ENCODE measurements at regions not wholly inside any gene's neighbourhood (a gene's known extent, or its start where the extent isn't known, plus 50 kb on each side); places are given as distances from the start of the nearest gene placed in this dataset.
A peak's percentile ranks its signal among the peaks of the same experiment; 100 is the strongest.

GRCh38 chr4:14272206-14272605 is 644.7 kb upstream of the BOD1L1 start:
- intact Hi-C loops (cut with DNase I), result no loop called here
- DNase-seq (ENCODE audit: missing footprints), result no peak
- ATAC-seq, result no peak

- no peak for ATAC-seq
- DNase-seq (ENCODE audit: missing footprints), result no peak
- intact Hi-C loops (cut with DNase I), result no loop called here
Observed at GRCh38 chr4:14277505-14277904, 650.0 kb upstream of the BOD1L1 start.

GRCh38 chr4:14280567-14280966 is 653.0 kb upstream of the BOD1L1 start:
- intact Hi-C loops (cut with DNase I), result no loop called here
- no peak for ATAC-seq
- no peak for DNase-seq (ENCODE audit: missing footprints)

- DNase-seq (ENCODE audit: missing footprints) (no peak), ATAC-seq (no peak)
- intact Hi-C loops (cut with DNase I), result no loop called here
Observed at GRCh38 chr4:14284578-14284977, 657.1 kb upstream of the BOD1L1 start.

GRCh38 chr4:14289708-14290107 is 662.2 kb upstream of the BOD1L1 start:
- ATAC-seq, result no peak
- DNase-seq (ENCODE audit: missing footprints), result no peak
- intact Hi-C loops (cut with DNase I), result no loop called here

GRCh38 chr4:14293582-14293981 is 666.1 kb upstream of the BOD1L1 start:
- ATAC-seq (no peak), DNase-seq (ENCODE audit: missing footprints) (no peak)
- intact Hi-C loops (cut with DNase I), result no loop called here

GRCh38 chr4:14294611-14295010 is 667.1 kb upstream of the BOD1L1 start:
- DNase-seq (ENCODE audit: missing footprints) (no peak), ATAC-seq (no peak)
- intact Hi-C loops (cut with DNase I), result no loop called here

- no peak for DNase-seq (ENCODE audit: missing footprints)
- no peak for ATAC-seq
- intact Hi-C loops (cut with DNase I), result no loop called here
Observed at GRCh38 chr4:14299166-14299565, 671.6 kb upstream of the BOD1L1 start.

GRCh38 chr4:14302021-14302420 is 674.5 kb upstream of the BOD1L1 start:
- intact Hi-C loops (cut with DNase I), result no loop called here
- DNase-seq (ENCODE audit: missing footprints), result no peak
- ATAC-seq, result no peak

GRCh38 chr4:14303856-14304255 is 676.3 kb upstream of the BOD1L1 start:
- ATAC-seq, result no peak
- DNase-seq (ENCODE audit: missing footprints), result no peak
- intact Hi-C loops (cut with DNase I), result no loop called here

GRCh38 chr4:14308229-14308651 is 680.7 kb upstream of the BOD1L1 start:
- no peak for DNase-seq (ENCODE audit: missing footprints)
- intact Hi-C loops (cut with DNase I), result no loop called here
- ATAC-seq, result peak; percentile 47

GRCh38 chr4:14309431-14309830 is 681.9 kb upstream of the BOD1L1 start:
- intact Hi-C loops (cut with DNase I), result no loop called here
- ATAC-seq (peak; percentile 67), DNase-seq (ENCODE audit: missing footprints) (no peak)

GRCh38 chr4:14313757-14314156 is 686.2 kb upstream of the BOD1L1 start:
- ATAC-seq (no peak), DNase-seq (ENCODE audit: missing footprints) (no peak)

GRCh38 chr4:14315129-14315528 is 687.2 kb upstream of the CPEB2 start:
- ATAC-seq (no peak), DNase-seq (ENCODE audit: missing footprints) (no peak)
- intact Hi-C loops (cut with DNase I), result no loop called here

More at GRCh38 chr4:14313757-14314156, 686.2 kb upstream of the BOD1L1 start:
- intact Hi-C loops (cut with DNase I), result no loop called here

GRCh38 chr4:14317351-14317750 is 684.9 kb upstream of the CPEB2 start:
- DNase-seq (ENCODE audit: missing footprints), result no peak
- no peak for ATAC-seq
- intact Hi-C loops (cut with DNase I), result no loop called here

- no peak for ATAC-seq
- intact Hi-C loops (cut with DNase I), result no loop called here
- DNase-seq (ENCODE audit: missing footprints), result no peak
Observed at GRCh38 chr4:14318671-14319070, 683.6 kb upstream of the CPEB2 start.

- no peak for DNase-seq (ENCODE audit: missing footprints)
Observed at GRCh38 chr4:14321723-14322122, 680.6 kb upstream of the CPEB2 start.

GRCh38 chr4:14323191-14323590 is 679.1 kb upstream of the CPEB2 start:
- intact Hi-C loops (cut with DNase I), result no loop called here
- ATAC-seq (no peak), DNase-seq (ENCODE audit: missing footprints) (no peak)

More at GRCh38 chr4:14321723-14322122, 680.6 kb upstream of the CPEB2 start:
- ATAC-seq, result no peak
- intact Hi-C loops (cut with DNase I), result no loop called here

- intact Hi-C loops (cut with DNase I), result no loop called here
- no peak for DNase-seq (ENCODE audit: missing footprints)
- no peak for ATAC-seq
Observed at GRCh38 chr4:14329228-14329627, 673.1 kb upstream of the CPEB2 start.

GRCh38 chr4:14333616-14334015 is 668.7 kb upstream of the CPEB2 start:
- DNase-seq (ENCODE audit: missing footprints), result no peak

GRCh38 chr4:14334166-14334565 is 668.1 kb upstream of the CPEB2 start:
- no peak for ATAC-seq
- intact Hi-C loops (cut with DNase I), result no loop called here

More at GRCh38 chr4:14333616-14334015, 668.7 kb upstream of the CPEB2 start:
- intact Hi-C loops (cut with DNase I), result no loop called here
- ATAC-seq, result no peak

GRCh38 chr4:14335872-14336271 is 666.4 kb upstream of the CPEB2 start:
- intact Hi-C loops (cut with DNase I), result no loop called here
- DNase-seq (ENCODE audit: missing footprints), result no peak
- ATAC-seq, result peak; percentile 37

More at GRCh38 chr4:14334166-14334565, 668.1 kb upstream of the CPEB2 start:
- DNase-seq (ENCODE audit: missing footprints), result no peak

Data from Right ventricle myocardium inferior (tissue), 1 donor.